C4-2B (cell line): ENCODE measurements at regions not wholly inside any gene's neighbourhood (a gene's known extent, or its start where the extent isn't known, plus 50 kb on each side); places are given as distances from the start of the nearest gene placed in this dataset.

Experiments
- H3K27ac ChIP-seq: fragments of 450-650 bp; 2 replicates; pipeline ENCODE4 v1.5.1; 2017
- CTCF ChIP-seq: fragments of 450-650 bp; conservative IDR thresholded peaks from 2 replicates; pipeline ENCODE4 v1.5.1; 2017; ENCODE audit warnings: mild to moderate bottlenecking
- ZFX ChIP-seq: fragments of 450-650 bp; IDR thresholded peaks from 2 replicates; pipeline ENCODE4 v1.6.1; 2017

- no peak overlapping the region for H3K27ac ChIP-seq
- TF ChIP-seq ZFX: no peak
- TF ChIP-seq CTCF: no peak
These were observed 52.0 kb upstream of the NTRK2 start for GRCh38 chr9:84617411-84618029.
